NCI-H510A treated with DMSO at 0.1 percent for 48 hours (cell line): ENCODE measurements at regions not wholly inside any gene's neighbourhood (a gene's known extent, or its start where the extent isn't known, plus 50 kb on each side); places are given as distances from the start of the nearest gene placed in this dataset.
"Not testable (repeated sequence)": the region's sequence is repeated elsewhere in the genome, so short reads cannot be mapped to it uniquely, and the experiment has no call there.

Experiments used
- DNase-seq: peaks from one replicate; lab custom pipeline; 2025; lab: John Stamatoyannopoulos, UW

DNA sequence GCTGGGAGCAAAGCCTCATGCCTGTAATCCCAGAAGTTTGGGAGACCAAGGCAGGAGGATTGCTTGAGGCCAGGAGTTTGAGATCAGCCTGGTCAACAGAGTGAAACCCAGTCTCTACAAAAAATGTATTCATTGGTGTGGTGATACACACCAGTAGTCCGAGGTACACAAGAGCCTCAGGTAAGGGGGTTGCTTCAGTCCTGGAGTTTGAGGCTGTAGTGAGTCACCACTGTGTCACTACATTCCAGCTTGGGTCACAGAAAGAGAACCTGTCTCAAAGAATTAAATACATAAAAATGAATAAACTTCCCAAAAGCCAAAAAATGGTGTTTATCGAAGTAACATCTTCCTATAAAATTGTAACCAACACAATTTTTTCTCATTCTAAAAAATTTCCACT is 568.1 kb upstream of the LINC00305 start:
- DNase-seq, result no peak

DNA sequence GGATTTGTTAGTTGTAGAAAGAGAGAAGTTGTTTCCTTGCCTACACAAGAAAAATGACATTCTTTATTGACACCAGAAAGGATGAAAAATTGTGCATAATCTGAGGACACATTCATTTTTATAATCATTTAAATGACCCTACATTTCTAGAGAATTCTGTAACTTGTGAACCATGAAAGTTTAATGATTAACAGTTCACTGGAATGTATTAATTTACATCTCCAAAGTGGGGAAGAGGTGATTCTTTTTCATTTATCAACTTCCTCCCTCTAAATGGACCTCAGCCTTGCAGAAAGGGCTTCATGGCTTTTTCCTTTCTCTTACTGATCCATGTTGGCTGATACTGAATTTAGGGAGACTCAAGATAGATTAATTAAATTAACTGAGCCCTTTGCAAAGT is 565.2 kb upstream of the LINC00305 start:
- no peak for DNase-seq

DNA sequence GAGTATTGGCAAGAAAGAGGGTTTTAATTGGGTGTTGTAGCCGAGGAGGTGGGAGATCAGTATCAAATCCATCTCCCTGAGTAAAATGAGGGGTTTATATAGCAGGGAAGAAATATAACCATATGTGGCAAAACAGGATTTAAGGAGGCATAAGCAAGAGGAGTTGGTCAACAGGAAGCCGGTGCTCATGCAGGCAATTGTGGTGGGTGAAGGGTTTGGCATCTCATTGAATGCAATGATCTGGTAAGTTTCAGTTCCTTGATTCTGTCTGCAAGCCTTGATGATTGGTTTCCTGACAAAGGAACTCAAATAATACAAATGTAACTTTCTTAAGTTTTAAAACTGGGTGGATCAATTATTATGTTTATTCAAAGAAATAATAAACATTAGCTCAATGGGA is 564.4 kb upstream of the LINC00305 start:
- DNase-seq, result peak; percentile 46

DNA sequence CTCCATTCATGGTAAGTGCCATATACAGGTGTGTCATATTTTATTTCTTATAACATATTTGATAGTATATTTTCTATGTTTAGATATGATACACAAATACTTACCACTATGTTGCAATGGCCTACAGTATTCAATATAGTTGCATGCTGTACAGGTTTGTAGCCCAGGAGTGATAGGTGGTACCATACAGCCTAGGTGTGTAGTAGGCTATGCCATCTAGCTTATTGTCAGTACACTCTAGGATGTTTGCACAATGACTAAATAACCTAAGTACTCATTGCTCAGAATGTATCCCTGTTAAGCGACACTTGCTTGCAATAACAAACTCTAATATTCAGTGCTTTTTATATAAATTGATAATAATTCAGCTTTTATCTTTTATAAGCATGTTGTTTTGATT is 563.1 kb upstream of the LINC00305 start:
- DNase-seq, result peak; percentile 33

DNA sequence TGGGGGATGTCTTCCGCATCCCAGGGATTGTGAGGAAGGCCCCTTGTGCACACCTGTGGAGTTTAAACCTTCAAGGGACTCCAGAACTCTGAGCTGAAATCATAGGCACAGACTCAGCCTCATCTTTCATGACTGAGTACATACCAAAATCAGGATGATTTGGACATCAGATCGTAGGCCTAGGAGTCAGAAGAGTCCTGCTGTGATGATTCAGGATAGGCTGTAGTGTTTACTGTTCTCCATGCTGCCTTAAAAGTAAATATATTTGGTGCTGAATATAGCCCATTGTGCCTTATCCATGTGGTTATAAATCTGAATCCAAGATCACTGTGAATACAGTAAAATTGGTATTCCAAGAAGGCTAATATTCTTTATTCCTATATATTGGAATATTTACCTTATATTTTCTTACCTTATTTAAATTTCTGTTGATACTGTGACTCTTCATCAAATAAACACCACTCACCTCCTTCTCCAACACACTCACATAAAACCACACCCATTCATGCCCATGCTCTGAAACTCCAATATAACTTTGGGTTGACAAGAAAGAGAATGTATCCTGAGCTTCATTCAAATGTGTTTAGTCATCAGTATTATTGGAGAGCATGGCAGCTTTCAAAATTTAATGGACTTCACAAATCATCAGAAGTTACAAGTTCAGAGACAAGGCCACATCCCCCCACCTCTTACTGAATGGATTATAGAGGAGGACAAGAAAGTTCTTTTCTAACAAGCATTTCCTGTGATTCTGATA is 561.4 kb upstream of the LINC00305 start:
- peak; percentile 21 for DNase-seq

DNA sequence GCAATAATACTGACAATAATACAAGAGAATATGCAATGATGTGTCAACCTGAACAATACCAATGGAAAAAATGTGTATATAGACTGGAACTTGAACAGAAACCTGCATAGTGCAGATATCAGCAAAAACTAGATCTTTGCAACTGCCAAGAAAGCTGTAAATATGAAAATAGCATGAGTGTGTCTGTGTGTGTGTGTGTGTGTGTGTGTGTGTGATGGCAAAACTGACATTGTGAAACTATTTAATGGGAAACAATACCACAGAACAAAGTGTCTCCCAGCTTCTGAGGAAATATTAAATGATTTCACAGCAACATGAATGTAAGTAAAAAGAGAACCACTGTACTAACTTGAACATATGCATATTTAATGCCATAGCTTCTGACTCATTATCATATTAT is 558.2 kb upstream of the LINC00305 start:
- no peak for DNase-seq

DNA sequence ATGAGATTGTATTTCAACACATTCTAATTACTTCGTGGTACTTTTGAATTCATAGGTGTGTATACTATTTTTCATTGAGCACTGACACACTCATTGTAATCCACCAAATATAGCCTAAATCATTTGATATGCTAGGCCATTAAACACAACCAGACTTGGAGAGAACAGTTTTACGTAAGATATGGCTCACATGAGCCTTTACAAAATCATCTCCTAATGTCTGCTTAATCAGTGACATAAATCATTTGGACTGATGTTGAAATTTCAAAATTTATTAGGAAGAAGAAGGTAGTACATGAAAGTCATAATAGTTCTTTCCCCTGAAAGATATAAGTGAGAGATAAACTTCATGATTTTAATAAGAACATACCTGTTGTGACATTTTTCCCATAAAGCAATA is 550.2 kb upstream of the LINC00305 start:
- DNase-seq, result no peak

DNA sequence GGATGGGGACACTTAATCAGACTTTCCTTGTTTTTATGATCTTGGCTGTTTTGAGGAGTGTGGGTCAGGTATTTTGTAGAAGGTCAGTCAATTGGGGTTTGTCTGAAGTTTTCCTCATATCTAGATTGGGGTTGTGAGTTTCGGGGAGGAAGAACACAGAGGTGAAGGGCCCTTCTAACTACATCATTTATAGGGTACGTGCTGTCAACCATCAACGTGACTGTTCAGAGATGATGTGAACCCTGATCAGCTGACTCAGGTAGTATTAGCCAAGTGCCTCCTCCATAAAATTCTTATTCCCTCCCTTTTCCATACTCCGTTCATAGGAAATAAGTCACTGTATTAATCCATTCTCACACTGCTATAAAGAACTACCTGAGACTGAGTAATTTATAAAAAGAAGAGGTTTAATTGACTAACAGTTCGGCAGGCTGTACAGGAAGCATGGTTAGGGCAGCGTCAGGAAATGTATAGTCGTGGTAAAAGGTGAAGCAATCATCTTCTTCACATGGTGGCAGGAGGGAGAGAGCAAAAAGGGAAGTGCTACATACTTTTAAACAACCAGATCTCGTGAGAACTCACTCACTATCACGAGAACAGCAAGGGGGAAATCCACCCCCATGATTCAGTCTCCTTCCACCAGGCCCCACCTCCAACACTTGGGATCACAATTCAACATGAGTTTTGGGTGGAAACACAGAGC is 547.1 kb upstream of the LINC00305 start:
- no peak for DNase-seq

DNA sequence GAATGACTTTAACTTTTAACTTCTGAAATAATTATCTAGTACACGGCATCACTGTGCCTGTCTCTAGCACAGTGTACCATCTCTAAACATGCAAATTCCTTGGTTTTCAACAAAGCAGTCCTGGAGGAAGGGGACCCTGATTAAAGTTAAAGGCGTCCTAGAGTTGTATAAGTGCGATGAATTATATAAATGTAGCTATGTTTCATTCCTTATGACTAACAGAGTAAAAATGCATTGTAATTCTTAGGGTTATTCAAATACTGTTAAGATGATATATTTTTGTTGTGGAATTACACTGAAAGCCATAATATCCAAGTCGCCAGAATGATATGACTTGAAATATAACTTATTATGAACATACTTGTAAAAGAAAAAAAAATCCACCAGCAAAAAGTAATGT is 544.9 kb upstream of the LINC00305 start:
- DNase-seq, result no peak

DNA sequence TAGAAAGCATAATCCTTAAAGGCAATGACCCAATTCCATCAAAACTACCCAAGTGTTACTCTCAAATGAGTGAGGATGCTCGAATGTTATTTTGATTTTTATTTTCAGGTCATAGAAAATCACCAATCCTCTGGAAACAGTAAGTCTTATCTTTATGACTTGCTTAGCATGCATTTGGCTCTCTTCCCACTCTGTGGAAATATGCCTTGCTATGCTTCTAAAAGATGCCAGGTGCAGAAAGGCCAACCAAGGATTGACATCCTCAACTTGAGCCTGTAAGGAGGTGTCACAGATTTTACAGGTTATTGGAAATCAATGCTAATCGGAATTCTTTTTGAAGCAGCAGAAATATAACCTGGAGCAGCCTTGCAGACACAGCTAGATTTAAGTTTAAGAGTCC is 543.9 kb upstream of the LINC00305 start:
- no peak for DNase-seq

DNA sequence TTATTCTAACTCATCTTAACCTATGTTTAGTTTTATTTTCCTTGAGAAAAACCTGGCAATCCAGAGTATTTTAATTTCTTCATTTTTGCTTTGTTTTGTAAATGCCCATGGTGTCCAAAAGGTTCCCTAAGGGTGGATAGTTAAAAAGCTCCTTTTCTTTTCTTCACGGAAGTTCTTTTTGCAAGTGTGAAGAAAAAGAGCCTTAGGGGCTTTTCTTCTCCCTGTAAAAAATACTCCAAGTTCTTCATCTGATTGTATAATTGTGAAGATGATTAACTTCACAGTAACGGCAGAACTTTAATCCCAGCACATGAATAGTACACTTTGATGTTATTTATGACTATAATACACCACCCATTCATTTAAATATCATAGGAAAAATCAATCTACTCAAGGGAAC is 530.2 kb upstream of the LINC00305 start:
- DNase-seq, result no peak

DNA sequence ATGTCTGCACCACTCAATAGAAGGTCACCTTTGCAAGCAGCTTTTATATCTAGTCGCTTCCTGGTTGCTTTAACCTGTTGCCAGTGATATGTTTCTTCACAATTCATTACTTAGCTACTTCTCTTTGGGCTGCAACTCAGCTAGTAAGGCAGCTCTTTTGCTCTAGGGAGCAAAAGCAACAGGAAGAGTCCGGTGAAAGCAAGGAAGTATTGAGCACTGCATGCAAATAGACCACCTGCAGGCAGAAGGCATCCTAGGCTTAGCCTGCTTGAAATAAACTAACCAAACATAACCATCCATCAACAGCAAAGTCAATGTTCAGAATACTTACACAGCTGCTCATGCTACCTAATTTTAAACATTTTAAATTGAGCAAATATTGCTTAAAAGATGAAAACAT is 529.2 kb upstream of the LINC00305 start:
- peak; percentile 32 for DNase-seq

DNA sequence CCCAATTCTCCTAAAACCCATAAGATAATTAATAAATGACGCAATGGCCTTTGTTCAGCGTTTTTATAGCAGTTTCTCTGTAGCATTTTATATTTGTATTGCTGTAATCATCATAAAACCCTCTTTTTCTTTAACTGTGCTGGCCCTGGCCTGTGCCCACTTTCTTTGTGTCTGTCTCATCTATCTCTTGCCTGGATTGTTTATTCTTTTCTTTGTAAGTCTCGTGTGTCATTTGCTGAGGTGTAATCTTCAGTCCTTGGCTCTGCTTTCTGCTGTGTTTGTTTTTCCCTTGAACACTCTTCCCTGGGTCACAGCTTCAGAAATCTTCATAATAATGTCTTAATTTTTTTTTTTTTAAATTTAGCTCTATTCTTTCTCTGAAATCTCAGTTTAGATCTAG is 525.8 kb upstream of the LINC00305 start:
- no peak for DNase-seq

DNA sequence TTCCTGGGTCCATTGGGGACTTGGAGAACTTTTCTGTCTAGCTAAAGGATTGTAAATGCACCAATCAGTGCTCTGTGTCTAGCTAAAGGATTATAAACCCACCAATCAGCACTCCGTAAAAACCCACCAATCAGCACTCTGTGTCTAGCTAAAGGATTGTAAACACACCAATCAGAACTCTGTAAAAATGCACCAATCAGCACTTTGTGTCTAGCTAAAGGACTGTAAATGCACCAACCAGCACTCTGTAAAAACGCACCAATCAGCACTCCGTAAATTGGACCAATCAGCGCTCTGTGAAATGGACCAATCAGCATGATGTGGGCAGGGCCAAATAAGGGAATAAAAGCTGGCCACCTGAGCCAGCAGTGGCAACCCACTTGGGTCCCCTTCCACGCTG is 522.4 kb upstream of the LINC00305 start:
- not testable (repeated sequence) for DNase-seq

DNA sequence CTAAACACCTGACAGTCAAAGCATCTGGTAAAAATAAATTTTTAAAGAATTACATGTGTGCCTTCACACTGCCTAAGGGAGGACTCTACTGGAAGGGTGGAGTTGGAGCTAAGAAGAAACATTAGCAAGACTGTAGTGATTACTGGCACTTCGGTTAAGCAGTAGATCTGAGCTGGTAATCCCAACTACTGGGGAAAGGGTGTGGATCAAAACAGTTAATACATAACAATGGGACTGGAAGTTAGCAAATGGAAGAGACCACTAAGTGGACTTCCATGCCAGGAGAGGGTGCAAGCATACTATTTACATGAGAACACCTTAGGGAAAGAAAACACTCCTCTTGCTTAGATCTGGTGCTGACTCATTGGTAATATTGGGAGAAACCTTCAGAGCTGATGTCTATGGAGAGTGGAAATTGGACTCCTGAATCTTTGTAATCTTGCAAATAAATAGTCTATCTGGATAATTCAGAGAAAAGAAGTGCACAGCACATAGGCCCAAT is 519.6 kb upstream of the LINC00305 start:
- DNase-seq, result no peak

DNA sequence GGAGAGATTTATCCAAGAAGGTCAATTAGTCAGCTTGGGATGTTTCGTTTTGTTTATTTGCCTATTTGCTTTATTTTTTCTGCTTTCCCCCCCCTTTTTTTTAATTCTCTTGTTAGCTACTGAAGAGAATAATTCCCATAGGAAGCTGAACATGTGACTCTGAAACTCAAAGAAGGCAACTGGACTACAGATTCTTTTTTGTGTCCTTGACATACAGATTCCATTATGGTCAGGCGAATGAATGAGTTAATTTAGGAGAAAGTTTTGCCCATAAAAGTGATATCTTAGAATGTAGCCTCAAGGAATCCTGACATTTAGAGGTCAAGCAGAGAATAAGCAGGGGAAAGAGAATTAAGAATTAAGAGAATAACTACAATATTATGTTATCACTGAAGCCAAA is 514.2 kb upstream of the LINC00305 start:
- DNase-seq, result no peak

DNA sequence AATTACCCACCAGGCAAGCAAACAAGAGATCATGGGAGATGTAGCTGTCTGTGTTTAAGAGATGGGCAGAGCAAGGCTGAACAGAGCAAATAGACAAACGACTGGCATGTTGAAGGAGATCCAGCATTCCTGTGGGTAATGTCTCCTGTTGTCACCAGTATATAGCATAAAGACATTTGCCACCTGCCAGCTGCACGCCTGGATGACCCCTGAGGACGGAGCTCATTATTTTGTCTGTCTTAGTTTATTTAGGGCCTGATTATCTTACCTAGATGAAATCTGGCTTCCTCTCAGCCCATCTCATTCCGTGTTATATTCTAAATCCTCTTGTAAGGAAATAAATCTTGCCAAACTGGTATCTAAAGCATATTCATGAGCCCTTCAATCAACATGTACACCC is 510.3 kb upstream of the LINC00305 start:
- peak; percentile 70 for DNase-seq

DNA sequence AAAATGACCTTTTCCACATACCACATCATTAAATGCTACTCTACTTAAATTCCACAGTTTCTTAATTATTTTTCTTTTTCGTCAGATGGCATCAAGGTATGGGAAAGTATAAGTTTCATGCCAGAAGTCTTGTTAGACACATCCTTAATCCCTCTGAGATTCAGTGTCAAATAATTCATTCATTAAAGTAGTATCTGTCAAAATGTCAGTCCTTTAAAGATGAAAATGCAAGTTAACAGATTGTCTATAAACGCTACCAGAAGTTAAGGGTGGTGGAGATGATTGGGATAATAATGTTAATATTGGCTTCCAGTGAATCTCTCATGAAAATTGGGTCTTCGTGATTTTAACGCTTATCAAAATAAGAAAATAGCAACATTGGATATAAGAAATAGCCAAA is 504.2 kb upstream of the LINC00305 start:
- no peak for DNase-seq

DNA sequence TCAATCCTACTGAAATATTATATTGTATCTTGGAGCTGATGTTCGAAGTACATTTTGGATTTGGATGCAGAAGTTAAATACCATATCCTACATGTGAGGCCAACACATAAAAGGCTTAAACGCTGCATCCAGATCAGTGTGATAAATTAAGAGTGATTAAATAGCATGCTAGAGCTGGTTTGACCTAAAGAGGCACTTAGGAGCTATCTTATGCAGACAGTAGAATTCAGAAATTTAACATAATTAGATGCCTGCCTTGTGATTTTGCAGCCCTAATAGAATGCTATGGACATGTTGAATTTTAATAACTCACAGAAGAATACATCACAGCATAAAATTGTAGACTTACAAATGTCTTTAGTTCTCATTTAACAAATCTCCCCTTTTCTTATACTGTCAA is 501.2 kb upstream of the LINC00305 start:
- DNase-seq, result no peak

DNA sequence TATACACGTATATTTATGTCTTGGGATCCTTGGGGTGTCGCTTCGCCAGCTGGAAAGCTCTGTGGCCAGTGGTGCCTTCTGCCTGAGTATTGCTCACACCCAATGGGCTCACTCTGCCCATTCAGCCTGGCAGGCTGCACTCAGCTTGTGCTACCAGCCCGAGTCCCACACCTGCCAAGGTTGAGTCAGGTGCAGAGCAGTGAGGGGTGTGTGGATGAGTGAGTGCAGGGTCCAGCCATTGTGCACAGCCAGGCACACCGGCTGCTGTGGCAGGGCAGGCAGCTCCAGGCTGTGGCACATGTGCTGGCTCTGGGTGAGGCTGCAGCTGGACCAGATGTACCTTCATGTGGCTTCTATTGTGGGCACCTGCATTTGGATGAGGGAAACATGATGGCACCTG is 496.9 kb upstream of the LINC00305 start:
- DNase-seq, result no peak

DNA sequence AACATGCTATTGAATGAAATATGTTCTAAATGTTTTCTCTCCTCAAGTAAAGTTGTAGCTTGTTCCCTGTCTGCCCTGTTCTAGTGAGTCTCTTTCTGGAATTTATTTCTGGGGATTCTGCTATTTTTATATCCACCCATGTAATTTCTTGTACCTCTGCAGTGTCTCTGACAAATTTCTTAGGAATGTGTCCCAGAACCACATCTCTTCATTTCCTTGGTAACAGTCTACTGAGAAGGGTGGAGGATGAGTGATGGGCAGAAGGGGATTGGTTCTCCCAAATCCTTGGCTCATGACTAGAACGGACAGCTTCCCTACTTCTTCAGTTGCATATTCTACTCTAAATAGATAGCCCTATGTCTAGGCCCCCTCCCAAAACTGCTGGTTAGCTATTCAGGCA is 490.6 kb upstream of the LINC00305 start:
- no peak for DNase-seq

DNA sequence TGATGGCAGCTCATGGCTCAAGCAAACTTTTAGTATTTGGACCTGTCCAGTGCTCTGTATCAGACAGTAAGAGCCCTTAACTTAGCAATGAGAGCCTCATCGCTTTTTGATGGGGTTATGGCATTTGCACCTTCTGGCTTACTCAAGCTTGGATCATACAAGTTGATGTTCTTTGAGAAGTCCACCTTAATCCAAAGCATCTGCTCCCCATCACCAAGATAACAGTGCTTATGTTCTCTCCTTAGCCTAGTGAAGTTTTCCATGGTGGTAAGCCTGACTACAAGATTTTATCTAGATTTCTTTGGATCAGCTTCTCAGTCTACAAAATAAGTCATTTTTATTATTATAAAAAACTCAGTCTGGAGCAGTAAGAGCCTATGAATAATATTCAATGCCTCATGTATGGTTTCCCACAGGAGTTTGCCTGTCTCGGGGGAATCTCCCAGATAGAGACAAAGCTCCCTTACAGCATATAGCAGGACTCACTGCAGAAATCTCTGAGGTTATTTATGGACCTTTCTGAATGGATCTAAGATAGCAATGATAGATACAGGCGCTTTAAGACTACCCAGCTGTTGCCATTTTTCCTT is 472.2 kb upstream of the LINC00305 start:
- no peak for DNase-seq

DNA sequence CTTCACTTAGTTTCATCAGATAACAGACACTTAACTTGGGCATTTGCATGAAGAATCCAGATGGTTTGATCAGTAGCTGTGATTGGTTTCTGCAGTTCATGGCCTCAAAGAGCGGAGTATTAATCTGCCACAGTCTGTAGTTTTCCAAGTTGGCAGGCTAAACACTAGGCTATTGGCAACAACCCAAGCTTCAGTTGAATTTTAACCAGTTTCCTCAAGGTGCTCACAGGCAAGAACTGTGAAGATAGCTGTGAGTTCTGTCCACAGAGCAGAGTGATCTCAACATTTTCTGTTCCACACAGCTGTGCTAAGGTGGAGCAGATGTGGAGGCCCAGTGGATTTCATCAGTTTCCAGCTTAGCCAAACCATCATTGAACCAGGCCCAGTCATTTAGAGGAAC is 469.5 kb upstream of the LINC00305 start:
- DNase-seq, result no peak
